HG03064 (cell line): ENCODE measurements at regions not wholly inside any gene's neighbourhood (a gene's known extent, or its start where the extent isn't known, plus 50 kb on each side); places are given as distances from the start of the nearest gene placed in this dataset.

Source experiments
- ATAC-seq: cut with Tn5 transposase; IDR thresholded peaks from one replicate; pipeline ENCODE4 v1.9.1; 2021; ENCODE audit warnings: low read depth; ENCODE audit not compliant: unreplicated experiment

- ATAC-seq = no peak
These were observed 425.3 kb downstream of the ZEB2 start for GRCh38 chr2:144094408-144095151.

GRCh38 chr2:144091622-144092021 lies 428.3 kb downstream of the ZEB2 start:
- ATAC-seq = no peak

GRCh38 chr2:144088863-144089262 lies 431.1 kb downstream of the ZEB2 start:
- no peak for ATAC-seq

GRCh38 chr2:144086965-144087364 lies 433.0 kb downstream of the ZEB2 start:
- no peak for ATAC-seq

- no peak for ATAC-seq
These were observed 434.9 kb downstream of the ZEB2 start for GRCh38 chr2:144085016-144085415.

GRCh38 chr2:144084114-144084661 lies 435.7 kb downstream of the ZEB2 start:
- no peak for ATAC-seq

GRCh38 chr2:144083211-144083610 lies 436.7 kb downstream of the ZEB2 start:
- no peak for ATAC-seq

GRCh38 chr2:144082777-144083176 lies 437.1 kb downstream of the ZEB2 start:
- ATAC-seq = no peak

- ATAC-seq = no peak
These were observed 437.6 kb downstream of the ZEB2 start for GRCh38 chr2:144082327-144082726.

- ATAC-seq = no peak
These were observed 438.6 kb downstream of the ZEB2 start for GRCh38 chr2:144081272-144081671.

- ATAC-seq = no peak
These were observed 440.1 kb downstream of the ZEB2 start for GRCh38 chr2:144079803-144080202.

GRCh38 chr2:144078802-144079724 lies 440.9 kb downstream of the ZEB2 start:
- no peak for ATAC-seq

- no peak for ATAC-seq
These were observed 441.8 kb downstream of the ZEB2 start for GRCh38 chr2:144078106-144078505.

- ATAC-seq = no peak
These were observed 445.5 kb downstream of the ZEB2 start for GRCh38 chr2:144074450-144074849.

- no peak for ATAC-seq
These were observed 448.5 kb downstream of the ZEB2 start for GRCh38 chr2:144071461-144071860.

- ATAC-seq = no peak
These were observed 452.4 kb downstream of the ZEB2 start for GRCh38 chr2:144067506-144067905.

GRCh38 chr2:144063602-144064001 lies 456.3 kb downstream of the ZEB2 start:
- ATAC-seq = no peak

- no peak for ATAC-seq
These were observed 465.0 kb downstream of the ZEB2 start for GRCh38 chr2:144054911-144055310.

GRCh38 chr2:144052083-144052482 lies 467.8 kb downstream of the ZEB2 start:
- ATAC-seq = no peak

GRCh38 chr2:144049137-144049536 lies 470.8 kb downstream of the ZEB2 start:
- ATAC-seq = no peak

- no peak for ATAC-seq
These were observed 471.3 kb downstream of the ZEB2 start for GRCh38 chr2:144048631-144049060.
